ENCODE measurements at regions not wholly inside any gene's neighbourhood (a gene's known extent, or its start where the extent isn't known, plus 50 kb on each side); places are given as distances from the start of the nearest gene placed in this dataset.

DNA sequence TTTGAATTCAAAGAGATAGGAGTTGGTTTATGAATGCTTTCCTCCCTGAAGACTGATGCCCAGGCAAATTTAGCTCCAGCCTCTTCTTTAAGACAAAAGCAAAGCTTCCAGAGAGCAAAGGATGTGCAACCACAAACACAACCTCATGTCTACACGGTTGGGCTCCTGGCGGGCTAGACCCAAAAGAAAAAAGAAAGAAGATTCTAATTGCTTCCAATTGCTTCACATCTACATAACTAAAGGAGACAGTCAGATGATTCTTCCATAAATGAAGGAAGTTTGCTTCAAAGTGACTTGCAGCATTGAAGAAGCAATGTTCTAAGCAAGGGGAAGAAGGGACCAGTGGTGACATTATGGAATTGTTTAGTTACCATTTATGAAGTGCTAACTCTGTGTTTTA is 1603.0 kb upstream of the TENM3 start:
- Histone ChIP-seq H3K27me3 (replicated peaks in 1 of 7) (no peaks in the 10 kb centered on the region), H3K27ac (no peak overlapping the region), H3K36me3 (no peaks in the 10 kb centered on the region), H3K4me1 (no peaks in the 10 kb centered on the region), H3K4me3 (no peak overlapping the region), H3K9me3 (no peaks in the 10 kb centered on the region)
- intact Hi-C loops (cut with DNase I; ENCODE audit: low total_unique reads): no loop called here
- no peak for DNase-seq
- TF ChIP-seq POLR2AphosphoS5 (IDR thresholded peaks at IDR 0.05) (no peak), POLR2A (IDR thresholded peaks at IDR 0.05) (no peak), CTCF (IDR thresholded peaks at IDR 0.05 in 8 of 11, conservative IDR thresholded peaks at IDR 0.05 in 3 of 11) (no peak)
- WGBS, 5 donors: 55 to 74% (median 62%) methylated on average over 2 of the region's 2 CpGs

DNA sequence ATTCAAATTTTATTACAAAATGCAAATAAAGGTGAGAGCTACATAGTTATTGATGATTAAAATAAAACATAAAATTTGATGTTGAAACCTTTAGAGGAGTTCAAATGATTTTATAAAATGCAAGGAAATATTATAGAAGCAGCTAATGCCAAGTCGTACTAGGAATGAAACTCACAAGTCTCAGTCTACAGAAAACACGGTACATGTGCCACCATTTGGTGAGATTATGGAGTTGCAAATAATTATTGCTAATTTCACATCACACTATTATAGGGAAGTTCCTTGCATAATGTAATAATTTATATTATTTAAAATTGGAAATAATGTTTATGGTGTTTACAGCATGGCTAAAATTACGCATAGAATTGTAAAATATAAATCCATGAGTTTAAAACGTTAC is 1601.7 kb upstream of the TENM3 start:
- intact Hi-C loops (cut with DNase I; ENCODE audit: low total_unique reads): no loop called here
- Histone ChIP-seq H3K4me1 (no peaks in the 10 kb centered on the region), H3K36me3 (no peaks in the 10 kb centered on the region), H3K9me3 (no peaks in the 10 kb centered on the region), H3K4me3 (no peak overlapping the region), H3K27me3 (replicated peaks in 1 of 7) (no peaks in the 10 kb centered on the region), H3K27ac (no peak overlapping the region)
- TF ChIP-seq POLR2A (IDR thresholded peaks at IDR 0.05) (no peak), POLR2AphosphoS5 (IDR thresholded peaks at IDR 0.05) (no peak), CTCF (IDR thresholded peaks at IDR 0.05 in 8 of 11, conservative IDR thresholded peaks at IDR 0.05 in 3 of 11) (no peak)
- DNase-seq: no peak
- WGBS, 5 donors: 51 to 63% (median 56%) methylated on average over 4 of the region's 4 CpGs

DNA sequence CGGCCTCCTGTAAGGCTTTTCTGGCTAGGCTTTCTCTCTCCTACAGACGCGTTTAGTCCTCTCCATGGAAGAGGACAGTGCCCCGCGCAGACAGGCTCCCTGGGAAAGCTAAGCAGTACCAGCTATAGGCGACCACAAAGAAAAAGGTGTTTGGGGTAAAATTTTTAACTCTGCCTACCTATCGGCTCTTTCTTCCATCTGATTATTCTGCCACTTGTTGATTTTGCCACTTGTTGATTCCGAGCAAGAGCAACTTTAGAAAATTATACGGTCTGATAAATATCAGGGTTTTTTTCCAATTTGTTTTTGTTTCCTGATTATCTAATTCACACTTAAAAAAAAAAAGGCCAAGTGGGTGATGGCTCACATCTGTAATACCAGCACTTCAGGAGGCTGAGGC is 1600.5 kb upstream of the TENM3 start:
- intact Hi-C loops (cut with DNase I; ENCODE audit: low total_unique reads): no loop called here
- WGBS, 5 donors: 89 to 96% (median 92%) methylated on average over 9 of the region's 9 CpGs

DNA sequence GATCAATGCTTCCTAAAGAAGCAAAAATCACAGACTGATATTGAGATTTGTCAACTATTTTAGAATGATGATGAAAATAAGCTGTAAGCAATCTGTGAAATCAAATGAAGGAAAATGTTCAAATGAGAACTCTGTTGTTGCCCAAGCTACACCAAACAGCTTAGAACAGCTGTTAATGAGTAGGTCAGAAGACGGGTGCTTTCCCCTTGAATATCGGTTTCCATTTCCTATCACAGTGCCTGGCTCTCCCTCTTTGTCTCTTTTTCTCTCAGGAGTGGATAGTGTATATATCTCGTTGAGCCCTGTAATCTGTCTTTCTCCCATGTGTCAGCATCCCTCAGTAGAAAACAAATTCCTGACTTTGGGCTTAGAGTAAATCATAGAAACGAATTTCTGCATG is 1592.9 kb upstream of the TENM3 start:
- Histone ChIP-seq H3K36me3 (no peaks in the 10 kb centered on the region), H3K27me3 (replicated peaks in 1 of 7) (no peaks in the 10 kb centered on the region), H3K4me3 (no peak overlapping the region), H3K4me1 (no peaks in the 10 kb centered on the region), H3K27ac (no peak overlapping the region), H3K9me3 (no peaks in the 10 kb centered on the region)
- TF ChIP-seq POLR2A (IDR thresholded peaks at IDR 0.05): no peak
- TF ChIP-seq POLR2AphosphoS5 (IDR thresholded peaks at IDR 0.05): no peak
- TF ChIP-seq CTCF (IDR thresholded peaks at IDR 0.05 in 8 of 11, conservative IDR thresholded peaks at IDR 0.05 in 3 of 11): no peak
- no peak for DNase-seq
- 54 to 69% (median 59%) methylated on average over 4 of the region's 4 CpGs for WGBS, 5 donors
- intact Hi-C loops (cut with DNase I; ENCODE audit: low total_unique reads): no loop called here

More for the DNA sequence above, 1600.5 kb upstream of the TENM3 start:
- TF ChIP-seq POLR2A (IDR thresholded peaks at IDR 0.05): no peak
- no peak for TF ChIP-seq POLR2AphosphoS5 (IDR thresholded peaks at IDR 0.05)
- no peak for TF ChIP-seq CTCF (IDR thresholded peaks at IDR 0.05 in 8 of 11, conservative IDR thresholded peaks at IDR 0.05 in 3 of 11)
- H3K27me3 ChIP-seq (replicated peaks in 1 of 7): no peaks in the 10 kb centered on the region
- H3K4me3 ChIP-seq: no peak overlapping the region
- no peak overlapping the region for H3K27ac ChIP-seq
- no peaks in the 10 kb centered on the region for H3K9me3 ChIP-seq
- H3K4me1 ChIP-seq: no peaks in the 10 kb centered on the region
- no peaks in the 10 kb centered on the region for H3K36me3 ChIP-seq
- no peak for DNase-seq
